GM21723 (cell line): ENCODE measurements at regions not wholly inside any gene's neighbourhood (a gene's known extent, or its start where the extent isn't known, plus 50 kb on each side); places are given as distances from the start of the nearest gene placed in this dataset.

ENCODE experiments used
- ATAC-seq: cut with Tn5 transposase; IDR thresholded peaks from one replicate; pipeline ENCODE4 v1.9.1; 2021; ENCODE audit warnings: mild to moderate bottlenecking, moderate library complexity; ENCODE audit not compliant: unreplicated experiment

GRCh38 chr1:108050911-108051629, 86.1 kb upstream of the VAV3 start:
- no peak for ATAC-seq

- no peak for ATAC-seq
These were observed 85.2 kb upstream of the VAV3 start for GRCh38 chr1:108050158-108050557.

GRCh38 chr1:108049178-108049819, 84.3 kb upstream of the VAV3 start:
- ATAC-seq: no peak

GRCh38 chr1:108048301-108049177, 83.6 kb upstream of the VAV3 start:
- ATAC-seq: no peak

GRCh38 chr1:108047085-108047484, 82.1 kb upstream of the VAV3 start:
- no peak for ATAC-seq

DNA sequence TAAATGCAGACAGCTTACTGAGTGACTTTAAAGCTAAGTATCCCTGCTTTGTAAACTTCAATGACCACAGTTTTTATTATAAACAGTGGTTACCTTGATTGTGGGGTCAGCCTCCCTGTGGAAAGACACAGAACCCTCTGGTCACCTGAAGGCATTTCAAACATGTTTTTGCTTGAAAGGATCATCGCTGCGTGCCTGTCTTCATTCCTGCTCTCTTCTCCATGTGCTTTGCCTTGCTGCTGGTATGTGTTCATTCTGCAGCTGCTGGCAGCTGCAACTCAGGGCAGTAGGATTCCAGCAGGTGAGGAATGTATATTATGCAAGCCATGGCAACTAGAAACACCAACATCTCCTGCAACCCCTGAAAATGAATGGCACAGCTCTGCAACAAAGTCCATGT, 81.0 kb upstream of the VAV3 start:
- ATAC-seq: no peak

GRCh38 chr1:108045460-108045859, 80.5 kb upstream of the VAV3 start:
- ATAC-seq: no peak

GRCh38 chr1:108044318-108044717, 79.3 kb upstream of the VAV3 start:
- no peak for ATAC-seq

DNA sequence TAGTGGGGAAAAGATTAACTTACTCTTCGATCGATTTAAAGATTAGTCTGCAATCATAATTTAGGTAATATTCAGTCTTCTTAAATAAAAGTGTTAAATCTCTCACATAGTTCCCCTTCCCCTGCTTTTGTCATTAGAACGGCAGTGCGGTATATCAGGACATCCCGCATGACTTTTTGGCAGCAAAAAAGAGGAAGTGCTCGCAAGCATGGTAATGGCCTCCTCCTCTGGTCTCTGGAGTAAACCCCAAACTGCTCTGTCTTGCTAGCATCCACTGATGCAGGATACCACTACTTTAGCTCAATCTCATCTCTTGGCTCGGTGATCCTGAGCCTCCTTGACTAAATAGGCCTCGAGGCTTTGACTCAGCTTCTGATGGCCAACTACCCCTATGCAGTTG, 78.7 kb upstream of the VAV3 start:
- no peak for ATAC-seq

- no peak for ATAC-seq
These were observed 77.6 kb upstream of the VAV3 start for GRCh38 chr1:108042610-108043009.

GRCh38 chr1:108041360-108042142, 76.6 kb upstream of the VAV3 start:
- ATAC-seq: no peak

DNA sequence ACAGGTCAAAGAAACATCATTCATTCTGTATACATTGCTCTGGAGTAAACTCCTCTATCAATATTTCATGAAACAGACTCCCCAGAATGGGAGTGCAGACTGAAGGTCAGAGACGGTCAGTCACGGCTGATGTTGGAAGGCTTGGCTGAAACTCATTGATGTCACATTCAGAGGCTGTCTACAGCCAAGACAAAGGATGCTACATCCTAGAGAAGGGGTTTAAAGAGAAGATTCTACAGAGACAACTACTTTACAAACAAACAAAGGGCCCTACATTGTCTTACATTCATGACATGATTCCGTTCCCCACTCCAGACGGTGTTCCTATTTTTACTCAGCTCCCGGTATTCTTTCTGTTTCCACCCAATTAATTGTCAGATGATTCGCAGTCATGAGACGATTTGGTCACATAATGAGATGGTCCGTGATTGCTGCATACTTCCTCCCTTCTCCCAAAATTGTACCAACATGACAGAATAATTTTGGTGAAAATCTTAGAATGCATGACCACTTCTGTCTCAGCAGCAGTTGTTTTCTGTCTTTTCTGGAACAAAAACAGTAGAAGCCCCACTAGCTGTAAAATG, 73.8 kb upstream of the VAV3 start:
- ATAC-seq: no peak

GRCh38 chr1:108036796-108037562, 72.0 kb upstream of the VAV3 start:
- no peak for ATAC-seq

- no peak for ATAC-seq
These were observed 69.4 kb upstream of the VAV3 start for GRCh38 chr1:108034396-108034795.

DNA sequence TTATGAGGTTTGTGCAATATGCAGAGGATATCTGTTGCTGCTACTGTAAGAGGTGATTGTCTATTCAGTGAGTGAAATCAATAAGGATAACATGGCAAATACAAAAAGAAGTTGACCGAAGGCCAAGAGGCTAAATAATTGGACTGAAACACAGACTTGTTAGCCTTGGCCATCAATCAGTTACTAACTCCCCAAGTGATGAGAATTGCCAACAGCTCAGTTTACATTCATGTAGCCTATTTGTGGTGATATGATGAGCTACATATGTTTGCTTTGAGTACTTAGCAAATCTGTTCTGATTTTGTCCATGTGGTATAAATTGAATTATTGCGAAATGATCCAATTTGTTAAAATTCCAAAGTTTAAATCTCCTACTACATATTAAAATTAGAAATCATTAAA, 68.6 kb upstream of the VAV3 start:
- no peak for ATAC-seq

GRCh38 chr1:108028841-108029388, 63.9 kb upstream of the VAV3 start:
- ATAC-seq: no peak

- no peak for ATAC-seq
These were observed 62.4 kb upstream of the VAV3 start for GRCh38 chr1:108027389-108027788.

DNA sequence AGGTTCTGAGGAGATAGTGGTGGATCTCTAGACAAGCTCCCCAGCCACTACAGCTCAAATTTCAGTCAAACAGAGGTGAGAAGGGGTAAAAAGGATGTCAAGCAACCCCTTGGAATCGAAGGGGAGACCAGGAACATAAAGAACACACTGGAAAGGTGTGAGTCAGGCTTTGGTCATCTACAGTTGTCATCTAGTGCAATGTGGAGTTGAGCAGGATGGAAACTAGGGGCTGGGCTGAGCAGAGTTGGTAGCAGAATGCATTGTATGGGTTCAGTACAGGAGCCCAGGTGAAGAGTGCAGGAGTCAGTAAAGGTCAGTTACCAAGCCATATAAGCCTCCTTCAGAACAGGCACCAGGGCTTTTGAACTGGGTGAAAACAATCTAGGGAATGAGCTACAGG, 52.7 kb upstream of the VAV3 start:
- no peak for ATAC-seq

DNA sequence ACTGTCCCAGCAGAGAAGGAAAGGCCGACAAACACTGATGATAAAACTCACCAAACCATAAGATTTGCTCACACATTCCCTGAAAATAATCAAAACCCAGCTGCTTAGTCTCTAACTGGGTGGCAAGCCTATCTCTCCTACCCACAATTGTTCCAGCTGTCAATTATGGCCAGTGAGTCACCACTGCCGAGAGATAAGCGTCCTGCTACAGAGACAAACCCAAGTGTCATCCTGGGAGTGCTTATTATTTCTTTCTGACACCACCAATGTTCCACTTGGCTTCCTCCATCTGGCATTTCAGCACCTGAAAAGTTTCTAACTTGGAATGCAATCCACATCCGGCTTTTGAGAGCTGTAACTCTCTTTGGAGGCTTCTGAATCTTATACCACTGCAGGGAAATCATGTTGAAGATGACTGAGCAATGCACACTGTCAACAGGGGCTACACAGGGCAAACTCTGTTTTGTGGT, 51.5 kb upstream of the VAV3 start:
- no peak for ATAC-seq
